DND-41 (cell line): ENCODE measurements at regions not wholly inside any gene's neighbourhood (a gene's known extent, or its start where the extent isn't known, plus 50 kb on each side); places are given as distances from the start of the nearest gene placed in this dataset.

Experiments used
- ATAC-seq: fragments of 200-7000 bp; cut with Tn5 transposase; 3 replicates; pipeline ENCODE4 v1.9.1; 2021; ENCODE audit warnings: low read depth; ENCODE audit not compliant: insufficient read depth
- DNase-seq: peaks from one replicate; pipeline ENCODE4 v3.0.0-alpha.2; 2020
- H2AFZ ChIP-seq: 2 replicates; pipeline ENCODE4 v1.6.0; 2012; ENCODE audit warnings: low read depth, low read length
- H3K27ac ChIP-seq: 2 replicates; pipeline ENCODE4 v1.5.1; 2012; ENCODE audit warnings: low read length, inconsistent platforms
- H3K27me3 ChIP-seq: fragments of 200-600 bp; sonication (generic); 2 replicates; pipeline ENCODE4 v1.6.0; 2012; ENCODE audit warnings: low read length, mild to moderate bottlenecking, inconsistent platforms; ENCODE audit not compliant: insufficient read depth, poor library complexity
- H3K36me3 ChIP-seq: 2 replicates; pipeline ENCODE4 v1.5.1; 2012; ENCODE audit warnings: low read length, inconsistent platforms; ENCODE audit not compliant: insufficient read depth
- H3K4me1 ChIP-seq: 2 replicates; pipeline ENCODE4 v1.5.1; 2012; ENCODE audit warnings: mild to moderate bottlenecking, low read length; ENCODE audit not compliant: insufficient read depth
- H3K4me2 ChIP-seq: 2 replicates; pipeline ENCODE4 v1.6.0; 2012; ENCODE audit warnings: mild to moderate bottlenecking, moderate library complexity, low read length, inconsistent platforms; ENCODE audit not compliant: insufficient read depth
- H3K4me3 ChIP-seq, 2 experiments: fragments of 200-600 bp in 1 of 2; shearing (Covaris generic) in 1 of 2; 2 replicates each; pipeline ENCODE4 v1.5.1; 2012 to 2016; ENCODE audit warnings: inconsistent platforms in 2 of 2, low read length in 2 of 2, mild to moderate bottlenecking in 2 of 2, low read depth in 1 of 2, moderate library complexity in 1 of 2
- H3K79me2 ChIP-seq: 2 replicates; pipeline ENCODE4 v1.6.0; 2012; ENCODE audit warnings: low read length, inconsistent platforms; ENCODE audit not compliant: insufficient read depth
- H3K9ac ChIP-seq: 2 replicates; pipeline ENCODE4 v1.6.0; 2012; ENCODE audit warnings: low read depth, mild to moderate bottlenecking, inconsistent platforms, low read length, moderate library complexity
- H3K9me3 ChIP-seq: 2 replicates; pipeline ENCODE4 v1.5.1; 2012; ENCODE audit warnings: low read length, moderate library complexity, mild to moderate bottlenecking, inconsistent platforms; ENCODE audit not compliant: insufficient read depth, severe bottlenecking
- H4K20me1 ChIP-seq: 2 replicates; pipeline ENCODE4 v1.6.0; 2012; ENCODE audit warnings: low read length; ENCODE audit not compliant: insufficient read depth
- EZH2 ChIP-seq: IDR thresholded peaks from 3 replicates; pipeline ENCODE4 v1.6.1; 2012; ENCODE audit warnings: borderline replicate concordance, low read depth, mild to moderate bottlenecking, moderate library complexity, low read length, inconsistent platforms; ENCODE audit not compliant: severe bottlenecking
- TF ChIP-seq, protein P1 (sequence below): IDR thresholded peaks from 2 replicates; pipeline ENCODE4 v1.5.1; 2012; ENCODE audit warnings: borderline replicate concordance, low read length, moderate library complexity, mild to moderate bottlenecking; ENCODE audit not compliant: poor library complexity, severe bottlenecking; ENCODE audit errors: extremely low read depth

DNA sequence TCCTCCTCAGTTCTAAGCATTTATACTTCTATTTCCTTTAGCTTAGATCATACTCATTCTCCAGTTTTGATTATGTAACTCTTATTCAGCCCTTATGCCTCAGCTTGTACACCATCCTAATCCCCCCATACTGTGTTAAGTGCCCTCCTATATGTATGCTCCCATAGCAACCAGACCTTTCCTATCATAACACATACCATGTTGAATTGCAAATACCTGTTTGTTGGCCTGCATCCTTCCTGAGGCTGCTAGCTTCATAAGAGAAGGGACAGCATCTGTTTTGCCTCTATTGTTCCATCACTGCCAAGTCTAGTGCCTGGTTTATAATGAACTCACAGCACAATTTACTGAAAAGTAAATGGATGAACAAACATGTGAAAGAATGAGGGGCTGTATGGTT lies 443.7 kb downstream of the CENPC start:
- no peaks in the 10 kb centered on the region for H3K36me3 ChIP-seq
- no peaks in the 10 kb centered on the region for H4K20me1 ChIP-seq
- H3K4me3 ChIP-seq: no peak overlapping the region
- no peak overlapping the region for H3K4me2 ChIP-seq
- no peaks in the 10 kb centered on the region for H3K9me3 ChIP-seq
- no peak for TF ChIP-seq EZH2
- TF ChIP-seq, protein P1, sequence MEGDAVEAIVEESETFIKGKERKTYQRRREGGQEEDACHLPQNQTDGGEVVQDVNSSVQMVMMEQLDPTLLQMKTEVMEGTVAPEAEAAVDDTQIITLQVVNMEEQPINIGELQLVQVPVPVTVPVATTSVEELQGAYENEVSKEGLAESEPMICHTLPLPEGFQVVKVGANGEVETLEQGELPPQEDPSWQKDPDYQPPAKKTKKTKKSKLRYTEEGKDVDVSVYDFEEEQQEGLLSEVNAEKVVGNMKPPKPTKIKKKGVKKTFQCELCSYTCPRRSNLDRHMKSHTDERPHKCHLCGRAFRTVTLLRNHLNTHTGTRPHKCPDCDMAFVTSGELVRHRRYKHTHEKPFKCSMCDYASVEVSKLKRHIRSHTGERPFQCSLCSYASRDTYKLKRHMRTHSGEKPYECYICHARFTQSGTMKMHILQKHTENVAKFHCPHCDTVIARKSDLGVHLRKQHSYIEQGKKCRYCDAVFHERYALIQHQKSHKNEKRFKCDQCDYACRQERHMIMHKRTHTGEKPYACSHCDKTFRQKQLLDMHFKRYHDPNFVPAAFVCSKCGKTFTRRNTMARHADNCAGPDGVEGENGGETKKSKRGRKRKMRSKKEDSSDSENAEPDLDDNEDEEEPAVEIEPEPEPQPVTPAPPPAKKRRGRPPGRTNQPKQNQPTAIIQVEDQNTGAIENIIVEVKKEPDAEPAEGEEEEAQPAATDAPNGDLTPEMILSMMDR: no peak
- no peak overlapping the region for H3K27ac ChIP-seq
- DNase-seq: no peak
- no peak overlapping the region for H3K9ac ChIP-seq
- H3K4me1 ChIP-seq: no peaks in the 10 kb centered on the region
- H2AFZ ChIP-seq: no peak overlapping the region
- H3K79me2 ChIP-seq: no peaks in the 10 kb centered on the region
- no peak for ATAC-seq
- H3K27me3 ChIP-seq: no peaks in the 10 kb centered on the region

DNA sequence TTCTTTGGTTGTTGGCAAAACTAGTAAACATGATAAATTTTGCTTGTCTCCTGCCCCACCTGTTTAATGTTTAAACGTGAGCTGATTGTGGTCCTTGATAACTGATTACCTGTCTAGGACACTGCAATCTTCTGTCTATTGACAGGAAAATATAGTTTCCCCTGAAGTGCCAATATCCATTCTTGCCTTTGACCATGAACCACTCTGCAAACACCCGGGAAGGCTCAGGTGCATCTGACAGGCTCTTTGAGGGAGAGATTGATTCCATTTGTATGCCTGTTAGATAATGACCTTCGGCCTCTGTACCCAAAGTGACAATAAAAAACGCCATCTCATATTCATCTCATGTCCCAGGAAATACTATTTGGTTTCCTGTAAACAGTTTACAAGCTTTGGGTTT lies 453.0 kb downstream of the CENPC start:
- no peaks in the 10 kb centered on the region for H3K79me2 ChIP-seq
- no peaks in the 10 kb centered on the region for H4K20me1 ChIP-seq
- H3K4me2 ChIP-seq: no peak overlapping the region
- H3K4me3 ChIP-seq: no peak overlapping the region
- H3K36me3 ChIP-seq: no peaks in the 10 kb centered on the region
- ATAC-seq (no peak), DNase-seq (no peak)
- H3K4me1 ChIP-seq: no peaks in the 10 kb centered on the region
- H2AFZ ChIP-seq: no peak overlapping the region
- TF ChIP-seq EZH2: no peak
- TF ChIP-seq, protein P1: no peak
- H3K27ac ChIP-seq: no peak overlapping the region
- no peaks in the 10 kb centered on the region for H3K27me3 ChIP-seq
- no peak overlapping the region for H3K9ac ChIP-seq
- no peaks in the 10 kb centered on the region for H3K9me3 ChIP-seq

DNA sequence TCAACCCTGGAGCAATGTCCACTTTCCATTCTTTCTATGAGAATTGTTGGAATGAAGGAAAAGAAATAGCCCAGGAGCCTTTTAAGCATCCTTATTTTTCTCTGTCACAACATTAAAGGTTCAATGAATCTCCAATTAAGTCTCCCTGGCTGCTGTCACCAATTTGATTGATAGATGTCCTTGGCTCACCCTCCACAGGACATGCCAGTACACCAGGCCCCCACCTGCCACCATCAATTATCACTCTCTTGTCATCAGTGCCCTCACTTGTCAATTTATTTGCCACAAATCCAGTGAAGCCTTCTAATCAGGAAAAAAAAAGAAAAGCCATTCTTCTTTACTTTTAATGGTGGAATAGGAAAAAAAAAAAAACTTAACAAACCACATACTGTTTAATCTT lies 453.6 kb downstream of the CENPC start:
- no peak overlapping the region for H3K4me3 ChIP-seq
- no peaks in the 10 kb centered on the region for H3K9me3 ChIP-seq
- no peaks in the 10 kb centered on the region for H3K36me3 ChIP-seq
- TF ChIP-seq, protein P1: no peak
- no peak for TF ChIP-seq EZH2
- no peaks in the 10 kb centered on the region for H3K27me3 ChIP-seq
- H2AFZ ChIP-seq: no peak overlapping the region
- no peaks in the 10 kb centered on the region for H3K79me2 ChIP-seq
- ATAC-seq (no peak), DNase-seq (no peak)
- no peaks in the 10 kb centered on the region for H4K20me1 ChIP-seq
- no peak overlapping the region for H3K9ac ChIP-seq
- H3K4me1 ChIP-seq: no peaks in the 10 kb centered on the region
- H3K4me2 ChIP-seq: no peak overlapping the region
- H3K27ac ChIP-seq: no peak overlapping the region

DNA sequence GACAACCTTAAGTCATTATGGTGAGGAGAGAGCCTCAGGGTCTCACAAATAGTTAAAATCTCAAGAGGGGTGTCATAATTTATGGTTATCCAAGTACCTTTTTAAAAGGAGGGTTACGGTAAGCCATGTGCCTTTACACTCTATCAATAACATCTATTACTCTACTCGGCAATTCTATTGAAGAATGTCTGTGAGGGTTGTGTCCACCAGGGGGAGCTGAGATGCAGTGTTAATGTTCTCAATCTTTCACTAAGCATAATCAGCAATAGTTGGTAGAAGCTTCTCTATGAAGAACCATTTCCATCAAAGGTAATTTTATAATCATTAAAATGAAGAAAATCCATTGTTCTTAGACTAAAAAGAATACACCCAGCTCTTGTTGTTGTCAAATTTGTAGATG lies 457.4 kb downstream of the CENPC start:
- Histone ChIP-seq H4K20me1 (no peaks in the 10 kb centered on the region), H3K27ac (no peak overlapping the region), H3K27me3 (no peaks in the 10 kb centered on the region), H3K9me3 (no peaks in the 10 kb centered on the region), H3K4me3 (no peak overlapping the region), H3K4me2 (no peak overlapping the region), H3K9ac (no peak overlapping the region), H3K4me1 (no peaks in the 10 kb centered on the region), H3K79me2 (no peaks in the 10 kb centered on the region), H2AFZ (no peak overlapping the region), H3K36me3 (no peaks in the 10 kb centered on the region)
- ATAC-seq (no peak), DNase-seq (peak; percentile 28)
- TF ChIP-seq EZH2: no peak
- TF ChIP-seq, protein P1: peak; percentile 47
